NCI-H1105 treated with DMSO at 0.1 percent for 48 hours (cell line): ENCODE measurements at regions not wholly inside any gene's neighbourhood (a gene's known extent, or its start where the extent isn't known, plus 50 kb on each side); places are given as distances from the start of the nearest gene placed in this dataset.

Experiments used
- DNase-seq: peaks from one replicate; lab custom pipeline; 2025; lab: John Stamatoyannopoulos, UW

GRCh38 chr22:49195636-49196035 is 632.0 kb downstream of the BRD1 start:
- no peak for DNase-seq

GRCh38 chr22:49193901-49194465 is 633.7 kb downstream of the BRD1 start:
- no peak for DNase-seq

GRCh38 chr22:49193348-49193747 is 634.3 kb downstream of the BRD1 start:
- no peak for DNase-seq

GRCh38 chr22:49192857-49193250 is 634.8 kb downstream of the BRD1 start:
- no peak for DNase-seq

GRCh38 chr22:49192180-49192856 is 635.4 kb downstream of the BRD1 start:
- DNase-seq: no peak

- DNase-seq: no peak
Measured at GRCh38 chr22:49191506-49191980, 636.1 kb downstream of the BRD1 start.

GRCh38 chr22:49190816-49191505 is 636.7 kb downstream of the BRD1 start:
- DNase-seq: no peak

- DNase-seq: no peak
Measured at GRCh38 chr22:49189871-49190270, 637.8 kb downstream of the BRD1 start.

- no peak for DNase-seq
Measured at GRCh38 chr22:49188591-49188990, 639.1 kb downstream of the BRD1 start.

- DNase-seq: no peak
Measured at GRCh38 chr22:49188091-49188490, 639.6 kb downstream of the BRD1 start.

GRCh38 chr22:49186762-49187161 is 640.9 kb downstream of the BRD1 start:
- DNase-seq: no peak

- no peak for DNase-seq
Measured at GRCh38 chr22:49186293-49186692, 641.4 kb downstream of the BRD1 start.

- no peak for DNase-seq
Measured at GRCh38 chr22:49185312-49185969, 642.2 kb downstream of the BRD1 start.

GRCh38 chr22:49184736-49185135 is 642.9 kb downstream of the BRD1 start:
- DNase-seq: no peak

- DNase-seq: no peak
Measured at GRCh38 chr22:49183826-49184216, 643.9 kb downstream of the BRD1 start.

- no peak for DNase-seq
Measured at GRCh38 chr22:49183208-49183825, 644.4 kb downstream of the BRD1 start.

GRCh38 chr22:49182416-49182815 is 645.3 kb downstream of the BRD1 start:
- no peak for DNase-seq

- no peak for DNase-seq
Measured at GRCh38 chr22:49181942-49182341, 645.7 kb downstream of the BRD1 start.

GRCh38 chr22:49181431-49181830 is 646.2 kb downstream of the BRD1 start:
- no peak for DNase-seq

- DNase-seq: no peak
Measured at GRCh38 chr22:49180683-49181024, 647.0 kb downstream of the BRD1 start.

- DNase-seq: no peak
Measured at GRCh38 chr22:49179886-49180682, 647.6 kb downstream of the BRD1 start.

- no peak for DNase-seq
Measured at GRCh38 chr22:49179175-49179574, 648.5 kb downstream of the BRD1 start.
